ENCODE measurements at regions not wholly inside any gene's neighbourhood (a gene's known extent, or its start where the extent isn't known, plus 50 kb on each side); places are given as distances from the start of the nearest gene placed in this dataset.

GRCh38 chr15:87578776-87579175 is 677.8 kb downstream of the NTRK3 start:
- TF ChIP-seq CSDC2 (CRISPR knock-in tag; IDR thresholded peaks at IDR 0.05): no peak
- no peak for TF ChIP-seq TOX (CRISPR knock-in tag; IDR thresholded peaks at IDR 0.05; ENCODE audit: borderline replicate concordance)
- no peak for TF ChIP-seq PPARA (CRISPR knock-in tag; IDR thresholded peaks at IDR 0.05; ENCODE audit: borderline replicate concordance)
- no peak for ATAC-seq

- no peak for TF ChIP-seq ARNTL (CRISPR knock-in tag; IDR thresholded peaks at IDR 0.05; ENCODE audit: borderline replicate concordance, low read depth)
- TF ChIP-seq CREB5 (CRISPR knock-in tag; IDR thresholded peaks at IDR 0.05; ENCODE audit: low read depth): no peak
- TF ChIP-seq ZC3H10 (CRISPR knock-in tag; IDR thresholded peaks at IDR 0.05): no peak
- TF ChIP-seq GLIS3 (CRISPR knock-in tag; IDR thresholded peaks at IDR 0.05): no peak
- TF ChIP-seq ZNF565 (CRISPR knock-in tag; conservative IDR thresholded peaks at IDR 0.05; ENCODE audit: low read depth): no peak
- TF ChIP-seq TCF4 (CRISPR knock-in tag; IDR thresholded peaks at IDR 0.05; ENCODE audit: borderline replicate concordance): no peak
- ATAC-seq: no peak
Measured at GRCh38 chr15:87577336-87577735, 679.2 kb downstream of the NTRK3 start.

GRCh38 chr15:87576486-87577176 is 679.9 kb downstream of the NTRK3 start:
- no peak for TF ChIP-seq ZNF565 (CRISPR knock-in tag; conservative IDR thresholded peaks at IDR 0.05; ENCODE audit: low read depth)
- no peak for TF ChIP-seq PATZ1 (CRISPR knock-in tag; IDR thresholded peaks at IDR 0.05; ENCODE audit: borderline replicate concordance)
- no peak for TF ChIP-seq BACH2 (CRISPR knock-in tag; IDR thresholded peaks at IDR 0.05; ENCODE audit: borderline replicate concordance)
- no peak for TF ChIP-seq TSHZ2 (CRISPR knock-in tag; IDR thresholded peaks at IDR 0.05)
- TF ChIP-seq CREB5 (CRISPR knock-in tag; IDR thresholded peaks at IDR 0.05; ENCODE audit: low read depth): no peak
- TF ChIP-seq SNAI2 (CRISPR knock-in tag; IDR thresholded peaks at IDR 0.05): no peak
- TF ChIP-seq ISL1 (CRISPR knock-in tag; IDR thresholded peaks at IDR 0.05): no peak
- no peak for TF ChIP-seq ARNTL (CRISPR knock-in tag; IDR thresholded peaks at IDR 0.05; ENCODE audit: borderline replicate concordance, low read depth)
- TF ChIP-seq ZNF70 (CRISPR knock-in tag; IDR thresholded peaks at IDR 0.05): no peak
- TF ChIP-seq POU6F1 (CRISPR knock-in tag; IDR thresholded peaks at IDR 0.05; ENCODE audit: borderline replicate concordance, low read depth): no peak
- no peak for TF ChIP-seq ZC3H10 (CRISPR knock-in tag; IDR thresholded peaks at IDR 0.05)
- ATAC-seq: no peak

GRCh38 chr15:87575896-87576473 is 680.6 kb downstream of the NTRK3 start:
- no peak for ATAC-seq
- TF ChIP-seq CREB5 (CRISPR knock-in tag; IDR thresholded peaks at IDR 0.05; ENCODE audit: low read depth) (no peak), ISL1 (CRISPR knock-in tag; IDR thresholded peaks at IDR 0.05) (no peak), SNAI2 (CRISPR knock-in tag; IDR thresholded peaks at IDR 0.05) (no peak)

Data from SK-N-SH treated with all-trans-retinoic acid at 6 μM for 48 hours (cell line).